Neural cell (in vitro differentiated cells): ENCODE measurements at regions not wholly inside any gene's neighbourhood (a gene's known extent, or its start where the extent isn't known, plus 50 kb on each side); places are given as distances from the start of the nearest gene placed in this dataset.

Experiments used
- EP300 ChIP-seq: fragments of 450-650 bp; conservative IDR thresholded peaks from 2 replicates; pipeline ENCODE4 v1.6.1; 2014; ENCODE audit warnings: antibody characterized with exemption, mild to moderate bottlenecking, moderate library complexity; ENCODE audit not compliant: poor library complexity, severe bottlenecking
- EZH2 ChIP-seq: fragments of 200-600, 300-800 bp; shearing (Covaris generic), sonication (generic); IDR thresholded peaks from 2 replicates; pipeline ENCODE4 v1.6.1; 2014; ENCODE audit warnings: antibody characterized with exemption, low read length, borderline replicate concordance, mild to moderate bottlenecking; ENCODE audit not compliant: insufficient read depth, poor library complexity, severe bottlenecking
- POLR2AphosphoS5 ChIP-seq: IDR thresholded peaks from 2 replicates; pipeline ENCODE4 v1.6.1; 2012
- RAD21 ChIP-seq: fragments of 450-650 bp; conservative IDR thresholded peaks from 2 replicates; pipeline ENCODE4 v1.6.1; 2014; ENCODE audit warnings: antibody characterized with exemption, mild to moderate bottlenecking, moderate library complexity
- TAF1 ChIP-seq: IDR thresholded peaks from 2 replicates; pipeline ENCODE4 v1.6.1; 2012; ENCODE audit warnings: low read depth
- TF ChIP-seq, protein P1 (sequence below): fragments of 450-650 bp; IDR thresholded peaks from 2 replicates; pipeline ENCODE4 v1.5.1; 2014; ENCODE audit warnings: antibody characterized with exemption, mild to moderate bottlenecking, moderate library complexity; ENCODE audit not compliant: poor library complexity, severe bottlenecking
- TF ChIP-seq, protein P2 (sequence below): IDR thresholded peaks from 2 replicates; pipeline ENCODE4 v1.6.1; 2012; ENCODE audit warnings: borderline replicate concordance

DNA sequence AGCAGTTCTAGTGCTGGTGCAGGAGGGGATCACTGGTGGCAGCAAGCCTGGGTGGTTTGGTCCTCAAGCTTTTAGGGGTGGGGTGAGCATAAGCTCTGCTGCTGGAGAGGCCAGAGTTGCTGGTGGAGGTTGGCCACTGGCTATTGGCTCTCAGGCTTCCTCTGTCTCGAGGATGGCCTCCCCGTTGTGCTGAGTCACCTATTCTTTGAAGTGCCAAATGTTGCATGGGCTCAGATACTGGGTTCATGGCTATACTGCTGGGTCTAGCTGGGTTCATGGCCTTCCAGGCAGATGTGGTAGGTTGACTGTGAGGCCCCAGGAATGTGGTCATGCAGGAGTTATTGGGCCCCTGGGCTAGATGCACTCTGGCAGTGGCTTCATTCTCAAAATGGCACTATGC lies 466.3 kb downstream of the NAF1 start:
- TF ChIP-seq, protein P1, sequence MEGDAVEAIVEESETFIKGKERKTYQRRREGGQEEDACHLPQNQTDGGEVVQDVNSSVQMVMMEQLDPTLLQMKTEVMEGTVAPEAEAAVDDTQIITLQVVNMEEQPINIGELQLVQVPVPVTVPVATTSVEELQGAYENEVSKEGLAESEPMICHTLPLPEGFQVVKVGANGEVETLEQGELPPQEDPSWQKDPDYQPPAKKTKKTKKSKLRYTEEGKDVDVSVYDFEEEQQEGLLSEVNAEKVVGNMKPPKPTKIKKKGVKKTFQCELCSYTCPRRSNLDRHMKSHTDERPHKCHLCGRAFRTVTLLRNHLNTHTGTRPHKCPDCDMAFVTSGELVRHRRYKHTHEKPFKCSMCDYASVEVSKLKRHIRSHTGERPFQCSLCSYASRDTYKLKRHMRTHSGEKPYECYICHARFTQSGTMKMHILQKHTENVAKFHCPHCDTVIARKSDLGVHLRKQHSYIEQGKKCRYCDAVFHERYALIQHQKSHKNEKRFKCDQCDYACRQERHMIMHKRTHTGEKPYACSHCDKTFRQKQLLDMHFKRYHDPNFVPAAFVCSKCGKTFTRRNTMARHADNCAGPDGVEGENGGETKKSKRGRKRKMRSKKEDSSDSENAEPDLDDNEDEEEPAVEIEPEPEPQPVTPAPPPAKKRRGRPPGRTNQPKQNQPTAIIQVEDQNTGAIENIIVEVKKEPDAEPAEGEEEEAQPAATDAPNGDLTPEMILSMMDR, result no peak
- TF ChIP-seq POLR2AphosphoS5, result no peak
- no peak for TF ChIP-seq TAF1
- no peak for TF ChIP-seq EZH2
- no peak for TF ChIP-seq EP300
- TF ChIP-seq RAD21, result no peak
- TF ChIP-seq, protein P2, sequence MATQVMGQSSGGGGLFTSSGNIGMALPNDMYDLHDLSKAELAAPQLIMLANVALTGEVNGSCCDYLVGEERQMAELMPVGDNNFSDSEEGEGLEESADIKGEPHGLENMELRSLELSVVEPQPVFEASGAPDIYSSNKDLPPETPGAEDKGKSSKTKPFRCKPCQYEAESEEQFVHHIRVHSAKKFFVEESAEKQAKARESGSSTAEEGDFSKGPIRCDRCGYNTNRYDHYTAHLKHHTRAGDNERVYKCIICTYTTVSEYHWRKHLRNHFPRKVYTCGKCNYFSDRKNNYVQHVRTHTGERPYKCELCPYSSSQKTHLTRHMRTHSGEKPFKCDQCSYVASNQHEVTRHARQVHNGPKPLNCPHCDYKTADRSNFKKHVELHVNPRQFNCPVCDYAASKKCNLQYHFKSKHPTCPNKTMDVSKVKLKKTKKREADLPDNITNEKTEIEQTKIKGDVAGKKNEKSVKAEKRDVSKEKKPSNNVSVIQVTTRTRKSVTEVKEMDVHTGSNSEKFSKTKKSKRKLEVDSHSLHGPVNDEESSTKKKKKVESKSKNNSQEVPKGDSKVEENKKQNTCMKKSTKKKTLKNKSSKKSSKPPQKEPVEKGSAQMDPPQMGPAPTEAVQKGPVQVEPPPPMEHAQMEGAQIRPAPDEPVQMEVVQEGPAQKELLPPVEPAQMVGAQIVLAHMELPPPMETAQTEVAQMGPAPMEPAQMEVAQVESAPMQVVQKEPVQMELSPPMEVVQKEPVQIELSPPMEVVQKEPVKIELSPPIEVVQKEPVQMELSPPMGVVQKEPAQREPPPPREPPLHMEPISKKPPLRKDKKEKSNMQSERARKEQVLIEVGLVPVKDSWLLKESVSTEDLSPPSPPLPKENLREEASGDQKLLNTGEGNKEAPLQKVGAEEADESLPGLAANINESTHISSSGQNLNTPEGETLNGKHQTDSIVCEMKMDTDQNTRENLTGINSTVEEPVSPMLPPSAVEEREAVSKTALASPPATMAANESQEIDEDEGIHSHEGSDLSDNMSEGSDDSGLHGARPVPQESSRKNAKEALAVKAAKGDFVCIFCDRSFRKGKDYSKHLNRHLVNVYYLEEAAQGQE, result no peak
